ENCODE measurements at regions not wholly inside any gene's neighbourhood (a gene's known extent, or its start where the extent isn't known, plus 50 kb on each side); places are given as distances from the start of the nearest gene placed in this dataset.

DNA sequence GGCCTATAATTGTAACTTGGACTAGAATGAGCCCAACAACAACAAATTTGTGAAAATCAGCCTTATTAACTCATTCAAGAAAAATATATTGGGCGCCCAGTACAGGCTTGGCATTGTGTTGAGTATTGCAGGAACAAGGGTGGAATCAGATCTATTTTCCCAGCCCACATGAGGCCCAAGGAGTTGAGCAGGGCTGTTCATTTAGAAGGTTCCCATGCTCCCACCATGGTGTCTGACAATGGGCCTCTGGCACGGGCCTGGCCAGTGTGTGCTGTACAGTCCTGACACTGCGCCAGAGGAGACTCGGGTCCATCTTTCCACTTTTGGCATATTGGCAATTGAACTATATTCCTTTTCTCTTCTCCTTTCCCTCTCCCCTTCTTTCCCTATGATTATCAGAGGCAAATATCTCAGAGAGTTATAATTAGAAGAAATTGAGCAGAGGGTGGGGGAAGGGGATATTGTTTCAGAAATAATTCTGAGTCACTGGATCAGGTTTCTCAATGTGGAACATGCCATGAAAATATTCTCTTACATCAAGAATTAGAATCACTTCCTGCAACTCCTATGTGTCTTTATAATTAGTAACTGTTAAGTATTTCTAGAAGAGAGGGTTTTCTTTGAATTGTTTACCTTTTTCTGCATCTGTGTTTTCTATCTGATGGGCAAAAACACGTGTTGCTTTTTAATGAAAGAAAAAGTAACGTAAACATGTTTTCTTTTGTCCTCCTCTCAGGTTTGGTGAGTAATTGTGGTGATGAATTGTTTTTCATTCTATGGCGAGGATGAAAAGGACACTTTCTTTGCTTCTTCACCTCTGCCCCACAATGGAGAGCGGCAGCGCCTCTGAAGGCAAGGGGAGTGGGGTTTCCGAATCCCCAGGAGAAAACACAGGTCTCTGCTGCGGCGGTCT lies 209.4 kb downstream of the FOXA2 start:
- Histone ChIP-seq H3K27ac (peak overlapping the region; percentile 69), H3K27me3 (no peaks in the 10 kb centered on the region), H3K36me3 (no peaks in the 10 kb centered on the region), H3K4me3 (peak overlapping the region; percentile 32), H3K4me1 (peaks cover 53% of the 10 kb centered on the region), H3K9me3 (replicated peaks) (no peaks in the 10 kb centered on the region)
- peak; percentile 61 to 73 for DNase-seq

DNA sequence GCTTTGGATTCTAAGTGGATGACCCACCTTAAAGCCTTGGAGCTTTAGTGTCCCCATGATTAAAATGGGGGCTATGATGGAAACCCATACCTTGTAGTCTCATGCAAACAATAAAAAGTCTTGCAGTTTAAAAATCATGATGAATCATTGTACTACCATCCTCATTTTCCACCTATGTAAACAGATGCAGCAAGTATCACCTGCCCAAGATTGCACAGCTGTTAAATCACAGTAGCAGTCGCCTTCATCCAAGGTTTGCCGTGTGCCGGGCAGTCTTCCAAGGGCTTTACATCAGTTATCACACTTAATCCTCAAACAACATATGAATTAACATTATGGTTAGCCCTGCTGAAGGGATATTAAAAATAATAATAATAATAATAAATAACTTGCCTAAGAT lies 210.3 kb downstream of the FOXA2 start:
- DNase-seq: peak; percentile 66 to 72
- Histone ChIP-seq H3K27me3 (no peaks in the 10 kb centered on the region), H3K4me3 (no peak overlapping the region), H3K4me1 (peaks cover 44% of the 10 kb centered on the region), H3K36me3 (no peaks in the 10 kb centered on the region), H3K27ac (peak overlapping the region; percentile 69; the same call in 1 of the 2 replicates), H3K9me3 (replicated peaks) (no peaks in the 10 kb centered on the region)

DNA sequence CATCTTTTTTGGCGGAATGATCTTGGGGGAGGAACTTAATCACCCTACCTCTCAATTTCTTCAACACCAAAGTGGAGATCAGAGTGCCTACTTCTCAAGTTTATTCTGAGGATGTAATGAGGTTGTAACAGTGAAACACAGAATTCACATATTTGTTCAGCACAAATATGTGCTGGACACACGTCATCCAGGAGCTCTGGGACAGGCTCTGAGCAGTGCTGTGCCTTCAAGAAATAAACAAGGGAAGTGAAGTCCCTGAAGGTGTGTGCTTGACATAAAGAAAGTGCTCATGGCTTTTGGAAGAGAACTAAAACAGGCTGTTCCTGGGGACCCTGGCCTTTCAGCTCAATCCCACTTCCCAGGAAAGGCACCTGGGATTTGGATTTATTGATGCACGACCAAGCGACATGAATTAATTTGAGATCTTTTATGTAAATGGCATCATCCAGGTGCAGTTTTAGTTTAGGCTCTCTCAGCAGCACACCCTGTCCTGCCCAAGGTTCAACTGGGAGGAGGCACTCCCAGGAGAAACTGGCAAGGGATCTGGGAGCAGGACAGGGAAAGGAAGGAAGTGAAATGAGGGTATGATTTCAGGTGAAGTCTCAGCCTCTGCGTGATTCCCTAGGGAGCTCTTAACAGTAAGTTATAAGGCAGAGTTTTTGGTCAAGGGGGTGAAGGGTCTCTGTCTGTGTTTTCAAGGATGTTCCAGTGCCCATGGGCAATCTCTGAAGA lies 211.0 kb downstream of the FOXA2 start:
- H3K36me3 ChIP-seq: no peaks in the 10 kb centered on the region
- H3K27me3 ChIP-seq: no peaks in the 10 kb centered on the region
- DNase-seq: no peak
- H3K27ac ChIP-seq: no peak overlapping the region; the same call in 1 of the 2 replicates
- no peak overlapping the region for H3K4me3 ChIP-seq
- H3K9me3 ChIP-seq (replicated peaks): no peaks in the 10 kb centered on the region
- peaks cover 42% of the 10 kb centered on the region for H3K4me1 ChIP-seq

DNA sequence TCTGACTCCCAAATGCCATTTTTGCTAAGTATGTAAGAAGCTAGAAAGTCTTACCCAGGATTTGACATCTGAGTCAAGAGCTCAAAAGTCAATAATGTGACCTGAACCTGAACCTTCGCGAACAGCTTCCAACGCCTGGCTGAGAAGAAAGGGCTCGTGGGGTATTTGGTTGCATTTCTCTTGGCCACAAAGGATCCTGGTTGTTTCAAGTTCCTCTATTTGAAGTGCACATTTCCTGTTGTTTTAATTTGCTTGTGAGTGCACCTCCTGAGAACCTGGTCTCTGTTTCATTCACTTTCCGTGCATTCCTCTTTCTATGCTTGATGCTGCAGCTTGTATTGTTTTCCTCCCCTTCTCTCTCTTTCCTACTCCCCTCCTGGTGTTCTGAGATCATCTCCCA lies 212.5 kb downstream of the FOXA2 start:
- Histone ChIP-seq H3K4me1 (peaks cover 42% of the 10 kb centered on the region), H3K27me3 (no peaks in the 10 kb centered on the region), H3K4me3 (no peak overlapping the region), H3K9me3 (replicated peaks) (no peaks in the 10 kb centered on the region), H3K27ac (no peak overlapping the region), H3K36me3 (no peaks in the 10 kb centered on the region)
- DNase-seq: peak in 1 of 2 experiments; percentile 9

DNA sequence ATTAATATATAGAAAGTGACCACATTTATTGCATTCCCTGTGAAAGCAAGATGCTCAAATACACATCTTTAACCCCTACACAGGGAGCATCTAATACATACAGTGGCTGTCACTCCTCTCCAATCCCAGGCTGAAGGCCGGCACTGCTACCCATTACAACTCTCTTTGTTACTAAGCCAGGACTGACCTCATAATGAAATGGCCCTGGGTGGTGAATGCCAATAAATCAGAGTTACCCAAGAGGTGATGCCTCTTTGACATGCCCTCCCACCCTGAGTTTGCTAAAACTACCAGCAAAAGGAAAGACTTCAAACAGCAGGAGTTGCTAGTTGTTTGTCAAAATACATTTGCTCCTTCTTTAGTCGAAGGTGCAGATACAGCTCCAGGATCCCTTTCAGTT lies 214.2 kb downstream of the FOXA2 start:
- no peak overlapping the region for H3K4me3 ChIP-seq
- H3K4me1 ChIP-seq: peaks cover 28% of the 10 kb centered on the region
- H3K27ac ChIP-seq: no peak overlapping the region
- H3K27me3 ChIP-seq: no peaks in the 10 kb centered on the region
- H3K36me3 ChIP-seq: no peaks in the 10 kb centered on the region
- no peak for DNase-seq
- H3K9me3 ChIP-seq (replicated peaks): no peaks in the 10 kb centered on the region

DNA sequence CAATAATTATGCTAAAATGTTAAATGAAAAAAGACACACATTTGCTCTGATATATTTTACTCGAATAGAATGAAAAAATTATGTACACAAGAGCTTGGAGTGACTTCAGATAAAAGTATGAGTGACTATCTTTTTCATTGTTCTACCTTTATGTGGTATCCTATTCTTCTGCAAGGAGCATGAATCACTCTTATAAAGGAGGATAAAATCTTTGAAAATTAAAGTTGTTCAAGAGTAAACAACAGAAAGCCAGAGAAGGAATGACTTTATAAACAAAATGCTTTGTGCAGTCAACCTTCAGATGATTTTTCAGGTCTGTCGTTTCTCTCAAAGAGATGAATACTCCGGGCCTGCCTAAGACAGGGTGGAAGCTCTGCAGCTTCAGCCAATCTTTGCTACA lies 215.3 kb downstream of the FOXA2 start:
- DNase-seq: no peak
- Histone ChIP-seq H3K27ac (no peak overlapping the region), H3K36me3 (no peaks in the 10 kb centered on the region), H3K4me1 (peaks cover 18% of the 10 kb centered on the region), H3K27me3 (no peaks in the 10 kb centered on the region), H3K4me3 (no peak overlapping the region), H3K9me3 (replicated peaks) (no peaks in the 10 kb centered on the region)

DNA sequence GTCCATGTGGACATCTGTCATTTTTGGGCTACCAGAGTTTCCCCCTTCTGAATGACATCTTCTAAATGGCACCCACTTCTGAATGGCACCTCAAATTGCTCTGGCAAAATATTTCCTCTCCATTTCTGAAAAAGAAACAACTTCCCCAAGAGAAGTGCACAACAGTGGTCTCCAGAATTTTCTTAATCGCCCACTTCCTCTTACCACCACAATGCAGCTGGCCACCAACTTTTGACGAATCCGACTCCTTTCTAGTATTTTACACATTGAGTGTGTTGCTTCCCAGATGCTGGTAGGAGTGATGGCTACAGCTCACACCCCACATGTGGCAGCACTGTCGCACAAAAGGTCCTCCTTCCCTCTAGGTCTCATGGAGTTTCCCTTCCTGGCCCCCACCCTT lies 216.1 kb downstream of the FOXA2 start:
- DNase-seq: no peak
- H3K27ac ChIP-seq: no peak overlapping the region
- H3K4me3 ChIP-seq: no peak overlapping the region
- H3K27me3 ChIP-seq: no peaks in the 10 kb centered on the region
- peaks cover 9% of the 10 kb centered on the region for H3K4me1 ChIP-seq
- no peaks in the 10 kb centered on the region for H3K36me3 ChIP-seq
- H3K9me3 ChIP-seq (replicated peaks): no peaks in the 10 kb centered on the region

DNA sequence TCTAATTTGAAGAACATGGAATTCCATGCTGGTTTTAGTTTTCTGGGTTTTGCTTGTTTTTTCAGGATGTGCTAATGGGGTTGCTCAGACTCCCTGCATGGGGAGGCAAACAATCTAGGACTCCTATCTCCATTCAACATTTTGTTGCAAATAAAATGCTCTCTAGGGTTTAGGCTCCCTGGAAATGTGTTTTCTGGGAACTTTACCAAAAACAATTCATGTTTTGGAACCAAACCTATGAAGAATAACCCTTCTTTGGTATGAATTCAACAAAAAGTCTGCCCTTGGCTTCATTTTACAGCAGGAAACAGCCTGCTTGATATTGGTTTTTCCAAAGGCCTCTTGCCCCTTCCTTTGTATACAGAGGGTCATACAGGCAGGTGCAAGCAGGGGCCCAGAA lies 217.7 kb downstream of the FOXA2 start:
- Histone ChIP-seq H3K36me3 (no peaks in the 10 kb centered on the region), H3K27me3 (no peaks in the 10 kb centered on the region), H3K27ac (no peak overlapping the region), H3K9me3 (replicated peaks) (no peaks in the 10 kb centered on the region), H3K4me1 (peaks cover 4% of the 10 kb centered on the region), H3K4me3 (no peak overlapping the region)
- DNase-seq: no peak

DNA sequence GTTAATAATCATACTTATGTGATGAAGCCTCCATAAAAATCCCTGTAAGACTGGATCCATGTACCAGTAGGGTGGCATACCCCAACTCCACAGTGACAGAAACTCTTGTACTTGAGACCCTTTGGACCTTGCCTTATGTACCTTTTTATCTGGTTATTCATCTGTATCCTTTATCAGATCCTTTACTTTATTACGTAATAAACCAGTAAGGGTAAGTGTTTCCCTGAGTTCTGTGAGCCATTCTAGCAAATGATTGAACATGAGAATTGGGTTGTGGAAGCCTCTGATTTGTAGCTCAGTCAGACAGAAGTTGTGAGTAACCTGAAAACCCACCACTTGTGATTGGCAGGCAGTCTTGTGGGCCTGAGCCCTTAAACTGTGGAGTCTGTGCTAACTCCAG lies 229.7 kb downstream of the FOXA2 start:
- no peaks in the 10 kb centered on the region for H3K9me3 ChIP-seq (replicated peaks)
- H3K27me3 ChIP-seq: no peaks in the 10 kb centered on the region
- H3K36me3 ChIP-seq: no peaks in the 10 kb centered on the region
- DNase-seq: no peak
- H3K4me1 ChIP-seq: 0 out of 2 replicates have a peak, but pooled peaks cover 5% of the 10 kb centered on the region
- no peak overlapping the region for H3K4me3 ChIP-seq
- no peak overlapping the region for H3K27ac ChIP-seq

DNA sequence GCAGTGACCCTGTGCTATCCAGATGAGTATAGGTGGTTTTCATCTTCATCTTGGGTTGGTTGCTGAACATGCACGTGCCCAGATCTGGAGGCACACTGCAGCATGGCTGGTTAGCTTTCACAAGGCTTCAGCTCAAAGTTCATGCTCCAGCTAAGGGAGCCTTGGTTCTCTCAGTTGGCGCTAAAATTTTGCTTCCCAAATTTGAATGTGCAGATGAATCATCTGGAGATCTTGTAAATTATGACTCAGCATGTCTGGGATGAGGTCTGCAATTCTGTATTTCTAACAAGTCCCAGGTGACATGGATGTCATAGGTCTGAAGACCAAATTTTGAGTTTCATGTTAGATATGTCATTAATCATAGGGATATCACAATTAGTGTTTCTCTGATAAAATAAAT lies 230.8 kb downstream of the FOXA2 start:
- Histone ChIP-seq H3K9me3 (replicated peaks) (no peaks in the 10 kb centered on the region; the same call in 1 of the 2 replicates), H3K4me1 (no peaks in the 10 kb centered on the region), H3K4me3 (no peak overlapping the region), H3K36me3 (no peaks in the 10 kb centered on the region), H3K27ac (no peak overlapping the region), H3K27me3 (no peaks in the 10 kb centered on the region)
- DNase-seq: no peak

DNA sequence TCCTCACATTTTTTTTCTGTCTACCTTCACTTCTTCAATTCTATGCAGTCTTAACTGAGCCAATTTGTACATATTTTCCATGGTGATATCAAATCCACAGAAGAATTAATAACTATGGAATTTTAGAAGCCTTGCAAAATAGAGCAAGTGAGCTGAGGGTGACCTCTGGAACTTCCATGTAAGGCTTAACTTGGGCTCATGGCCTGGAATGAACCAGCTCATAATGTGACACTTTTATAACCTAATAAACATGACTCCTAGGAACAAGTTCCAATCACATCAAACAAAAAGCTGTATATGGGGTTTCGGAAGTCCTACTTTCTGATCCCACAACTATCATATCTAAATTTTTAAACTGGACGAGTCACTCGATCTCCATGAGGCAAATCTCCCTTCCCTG lies 232.4 kb downstream of the FOXA2 start:
- Histone ChIP-seq H3K4me3 (no peak overlapping the region), H3K4me1 (no peaks in the 10 kb centered on the region), H3K36me3 (no peaks in the 10 kb centered on the region), H3K27me3 (no peaks in the 10 kb centered on the region), H3K9me3 (replicated peaks) (no peaks in the 10 kb centered on the region; the same call in 1 of the 2 replicates), H3K27ac (no peak overlapping the region)
- DNase-seq: no peak

DNA sequence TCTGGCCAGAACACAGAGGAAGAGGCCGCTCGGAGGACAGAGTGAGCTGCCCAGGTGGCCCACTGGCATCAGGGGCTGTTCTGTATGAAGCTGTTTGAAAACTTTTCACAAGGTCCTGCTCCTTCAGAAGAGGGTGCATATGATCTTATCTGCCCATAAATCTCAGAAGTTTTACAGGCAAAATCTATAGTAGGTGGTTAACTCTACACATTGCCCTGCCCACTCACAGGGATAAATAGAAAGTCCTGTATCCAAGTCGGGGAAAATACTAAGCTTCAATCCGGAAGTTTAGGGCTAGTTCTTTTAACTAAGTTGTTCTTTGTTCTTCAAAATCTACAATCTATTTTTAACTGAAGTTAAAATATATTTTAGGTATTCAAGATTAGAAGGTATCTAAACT lies 233.7 kb downstream of the FOXA2 start:
- Histone ChIP-seq H3K27me3 (no peaks in the 10 kb centered on the region), H3K36me3 (no peaks in the 10 kb centered on the region), H3K4me3 (no peak overlapping the region), H3K9me3 (replicated peaks) (no peaks in the 10 kb centered on the region; the same call in 1 of the 2 replicates), H3K4me1 (no peaks in the 10 kb centered on the region), H3K27ac (no peak overlapping the region)
- DNase-seq: no peak

DNA sequence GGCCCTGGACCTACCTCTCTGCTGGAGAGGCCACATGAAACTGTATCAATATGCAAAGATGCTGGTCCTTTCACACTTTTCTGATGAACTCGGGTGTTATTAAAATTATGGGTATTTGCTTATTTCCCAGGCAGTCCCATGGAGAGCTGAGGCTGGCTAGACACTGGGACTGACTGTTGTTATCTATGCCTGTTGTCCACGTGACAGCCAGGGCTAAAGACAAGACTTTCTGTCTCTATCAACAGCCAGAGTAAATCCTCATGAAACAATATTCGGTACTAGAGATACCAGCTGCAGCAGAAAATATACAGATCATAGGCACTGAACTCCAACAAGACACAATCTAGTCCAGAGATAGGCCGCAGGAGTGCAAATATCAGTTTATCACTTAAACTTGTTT lies 236.4 kb downstream of the FOXA2 start:
- Histone ChIP-seq H3K4me1 (no peaks in the 10 kb centered on the region), H3K27me3 (no peaks in the 10 kb centered on the region), H3K4me3 (no peak overlapping the region), H3K9me3 (replicated peaks) (no peaks in the 10 kb centered on the region; the same call in 1 of the 2 replicates), H3K27ac (no peak overlapping the region), H3K36me3 (no peaks in the 10 kb centered on the region)
- no peak for DNase-seq

DNA sequence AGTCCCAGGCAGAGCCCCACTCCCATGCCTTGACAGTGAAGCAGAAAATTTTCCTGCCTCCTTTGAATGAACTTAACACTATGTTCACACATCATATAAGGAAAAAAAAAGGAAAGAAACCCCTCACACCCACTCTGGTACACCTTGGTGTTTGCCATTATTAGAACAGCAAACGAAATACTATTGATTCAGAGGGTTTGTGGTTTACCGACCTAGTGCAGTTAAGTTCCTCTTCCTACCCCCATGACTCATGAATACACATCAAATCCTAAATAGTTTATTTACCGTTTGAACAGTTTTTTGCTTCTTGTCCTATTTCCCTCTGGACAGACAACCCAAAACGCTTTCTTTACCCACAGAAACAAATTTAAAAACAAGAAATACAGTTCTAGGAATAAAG lies 237.7 kb downstream of the FOXA2 start:
- Histone ChIP-seq H3K27me3 (no peaks in the 10 kb centered on the region), H3K9me3 (replicated peaks) (no peaks in the 10 kb centered on the region; the same call in 1 of the 2 replicates), H3K36me3 (no peaks in the 10 kb centered on the region), H3K27ac (no peak overlapping the region), H3K4me1 (peaks cover 2% of the 10 kb centered on the region), H3K4me3 (no peak overlapping the region)
- no peak for DNase-seq

DNA sequence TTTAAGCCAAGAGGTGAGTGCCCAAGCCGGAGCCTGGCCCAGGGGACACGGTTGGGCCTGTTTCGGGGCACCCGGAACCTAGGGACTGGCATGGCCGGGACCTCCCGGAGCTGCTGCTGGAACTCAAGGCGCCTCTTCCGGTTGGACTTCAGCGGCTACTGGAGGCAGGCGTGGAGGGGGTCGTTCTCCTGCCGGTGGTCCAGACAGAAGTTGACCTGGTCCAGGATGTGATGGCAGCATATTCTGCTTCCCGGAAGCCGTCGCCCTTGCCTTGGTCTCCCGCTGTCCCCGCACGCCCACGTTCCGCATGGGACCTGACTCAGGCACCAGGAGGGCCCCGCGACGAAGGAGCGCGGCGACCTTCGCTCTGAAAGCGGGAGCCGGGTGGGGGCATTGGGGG lies 240.8 kb downstream of the FOXA2 start:
- H3K27me3 ChIP-seq: no peaks in the 10 kb centered on the region
- H3K4me1 ChIP-seq: peaks cover 26% of the 10 kb centered on the region
- no peaks in the 10 kb centered on the region for H3K9me3 ChIP-seq (replicated peaks)
- DNase-seq: no peak
- H3K4me3 ChIP-seq: no peak overlapping the region
- H3K27ac ChIP-seq: no peak overlapping the region
- no peaks in the 10 kb centered on the region for H3K36me3 ChIP-seq
